OCI-LY1 (cell line): ENCODE measurements at regions not wholly inside any gene's neighbourhood (a gene's known extent, or its start where the extent isn't known, plus 50 kb on each side); places are given as distances from the start of the nearest gene placed in this dataset.

Experiments used
- H2AFZ ChIP-seq: fragments of 200-600 bp; sonication (generic), shearing (Covaris generic); 2 replicates; pipeline ENCODE4 v1.6.0; 2014; ENCODE audit warnings: antibody characterized with exemption, mild to moderate bottlenecking, low read length
- H3F3A ChIP-seq: fragments of 200-600 bp; sonication (generic), shearing (Covaris generic); 2 replicates; pipeline ENCODE4 v1.6.0; 2014; ENCODE audit warnings: mild to moderate bottlenecking, antibody characterized with exemption, low read length, moderate library complexity; ENCODE audit not compliant: insufficient read depth
- H3K27ac ChIP-seq: fragments of 200-600 bp; sonication (generic); 2 replicates; pipeline ENCODE4 v1.5.1; 2014; ENCODE audit warnings: low read length, mixed run types, mild to moderate bottlenecking, low read depth; ENCODE audit not compliant: poor library complexity, severe bottlenecking
- H3K27me3 ChIP-seq: fragments of 200-600 bp; sonication (generic); 2 replicates; pipeline ENCODE4 v1.6.0; 2014; ENCODE audit warnings: antibody characterized with exemption, mild to moderate bottlenecking, low read length, moderate library complexity; ENCODE audit not compliant: insufficient read depth
- H3K36me3 ChIP-seq: fragments of 200-600 bp; sonication (generic); 2 replicates; pipeline ENCODE4 v1.6.1; 2014; ENCODE audit warnings: mild to moderate bottlenecking, antibody characterized with exemption, low read length, moderate library complexity, mixed read lengths; ENCODE audit not compliant: insufficient read depth
- H3K4me1 ChIP-seq: fragments of 200-600 bp; sonication (generic); 2 replicates; pipeline ENCODE4 v1.5.1; 2014; ENCODE audit warnings: mild to moderate bottlenecking, low read length, moderate library complexity; ENCODE audit not compliant: insufficient read depth, severe bottlenecking
- H3K4me2 ChIP-seq: fragments of 200-600 bp; sonication (generic), shearing (Covaris generic); 2 replicates; pipeline ENCODE4 v1.6.1; 2014; ENCODE audit warnings: low read length
- H3K4me3 ChIP-seq: fragments of 200-600 bp; sonication (generic); 2 replicates; pipeline ENCODE4 v1.5.1; 2014; ENCODE audit warnings: low read length, low read depth, mild to moderate bottlenecking, mixed read lengths; ENCODE audit not compliant: poor library complexity, severe bottlenecking
- H3K79me2 ChIP-seq: fragments of 200-600 bp; shearing (Covaris generic); 2 replicates; pipeline ENCODE4 v1.6.1; 2016; ENCODE audit warnings: mixed run types, low read length, mixed read lengths; ENCODE audit not compliant: insufficient read depth
- H3K9ac ChIP-seq: fragments of 200-600 bp; sonication (generic), shearing (Covaris generic); 2 replicates; pipeline ENCODE4 v1.6.1; 2014; ENCODE audit warnings: mild to moderate bottlenecking, low read length, mixed read lengths
- H3K9me2 ChIP-seq: fragments of 200-600 bp; sonication (generic), shearing (Covaris generic); 2 replicates; pipeline ENCODE4 v1.6.1; 2014; ENCODE audit warnings: low read depth, mild to moderate bottlenecking, low read length, mixed read lengths
- H3K9me3 ChIP-seq: fragments of 200-600 bp; shearing (Covaris generic); 2 replicates; pipeline ENCODE4 v1.6.1; 2014; ENCODE audit warnings: low read length, mixed read lengths
- H4K20me1 ChIP-seq: fragments of 200-600 bp; sonication (generic), shearing (Covaris generic); 2 replicates; pipeline ENCODE4 v1.6.0; 2016; ENCODE audit warnings: mild to moderate bottlenecking, low read length; ENCODE audit not compliant: insufficient read depth
- EZH2 ChIP-seq: fragments of 200-600 bp; sonication (generic), shearing (Covaris generic); IDR thresholded peaks from 2 replicates; pipeline ENCODE4 v1.8.0; 2017; ENCODE audit warnings: borderline replicate concordance, mixed run types, mild to moderate bottlenecking, antibody characterized with exemption, low read length, moderate library complexity, mixed read lengths
- TF ChIP-seq, protein P1 (sequence below): fragments of 200-600 bp; sonication (generic), shearing (Covaris generic); IDR thresholded peaks from 2 replicates; pipeline ENCODE4 v1.5.1; 2017; ENCODE audit warnings: mild to moderate bottlenecking, antibody characterized with exemption, low read length, moderate library complexity, mixed read lengths

DNA sequence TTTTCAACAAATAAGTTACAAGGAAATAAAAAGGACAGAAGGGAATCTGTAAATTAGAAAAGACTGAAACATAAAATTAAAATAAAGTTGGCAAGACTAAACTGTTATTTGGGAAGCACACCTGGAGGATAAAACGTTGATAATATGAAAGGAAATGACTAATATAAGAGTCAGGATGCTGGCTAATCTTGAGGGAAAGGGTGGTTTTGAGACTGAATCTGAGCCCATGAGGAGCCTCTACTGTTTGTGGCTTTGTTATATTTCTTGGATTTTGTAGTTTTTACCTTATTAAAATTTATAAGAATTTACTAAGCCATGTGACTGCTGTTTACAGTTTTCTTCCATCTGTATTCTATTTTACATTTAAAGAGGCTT, 718.0 kb upstream of the SPRY2 start:
- no peaks in the 10 kb centered on the region for H3K9me2 ChIP-seq
- H3K4me2 ChIP-seq = no peak overlapping the region
- H4K20me1 ChIP-seq = no peaks in the 10 kb centered on the region
- H3K4me1 ChIP-seq = no peaks in the 10 kb centered on the region
- H3K9me3 ChIP-seq = no peaks in the 10 kb centered on the region
- TF ChIP-seq, protein P1, sequence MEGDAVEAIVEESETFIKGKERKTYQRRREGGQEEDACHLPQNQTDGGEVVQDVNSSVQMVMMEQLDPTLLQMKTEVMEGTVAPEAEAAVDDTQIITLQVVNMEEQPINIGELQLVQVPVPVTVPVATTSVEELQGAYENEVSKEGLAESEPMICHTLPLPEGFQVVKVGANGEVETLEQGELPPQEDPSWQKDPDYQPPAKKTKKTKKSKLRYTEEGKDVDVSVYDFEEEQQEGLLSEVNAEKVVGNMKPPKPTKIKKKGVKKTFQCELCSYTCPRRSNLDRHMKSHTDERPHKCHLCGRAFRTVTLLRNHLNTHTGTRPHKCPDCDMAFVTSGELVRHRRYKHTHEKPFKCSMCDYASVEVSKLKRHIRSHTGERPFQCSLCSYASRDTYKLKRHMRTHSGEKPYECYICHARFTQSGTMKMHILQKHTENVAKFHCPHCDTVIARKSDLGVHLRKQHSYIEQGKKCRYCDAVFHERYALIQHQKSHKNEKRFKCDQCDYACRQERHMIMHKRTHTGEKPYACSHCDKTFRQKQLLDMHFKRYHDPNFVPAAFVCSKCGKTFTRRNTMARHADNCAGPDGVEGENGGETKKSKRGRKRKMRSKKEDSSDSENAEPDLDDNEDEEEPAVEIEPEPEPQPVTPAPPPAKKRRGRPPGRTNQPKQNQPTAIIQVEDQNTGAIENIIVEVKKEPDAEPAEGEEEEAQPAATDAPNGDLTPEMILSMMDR = no peak
- TF ChIP-seq EZH2 = no peak
- no peaks in the 10 kb centered on the region for H3K36me3 ChIP-seq
- H3K27ac ChIP-seq = no peak overlapping the region
- no peak overlapping the region for H2AFZ ChIP-seq
- H3K9ac ChIP-seq = no peak overlapping the region
- no peak overlapping the region for H3K4me3 ChIP-seq
- no peaks in the 10 kb centered on the region for H3K27me3 ChIP-seq
- H3F3A ChIP-seq = no peaks in the 10 kb centered on the region
- no peaks in the 10 kb centered on the region for H3K79me2 ChIP-seq

DNA sequence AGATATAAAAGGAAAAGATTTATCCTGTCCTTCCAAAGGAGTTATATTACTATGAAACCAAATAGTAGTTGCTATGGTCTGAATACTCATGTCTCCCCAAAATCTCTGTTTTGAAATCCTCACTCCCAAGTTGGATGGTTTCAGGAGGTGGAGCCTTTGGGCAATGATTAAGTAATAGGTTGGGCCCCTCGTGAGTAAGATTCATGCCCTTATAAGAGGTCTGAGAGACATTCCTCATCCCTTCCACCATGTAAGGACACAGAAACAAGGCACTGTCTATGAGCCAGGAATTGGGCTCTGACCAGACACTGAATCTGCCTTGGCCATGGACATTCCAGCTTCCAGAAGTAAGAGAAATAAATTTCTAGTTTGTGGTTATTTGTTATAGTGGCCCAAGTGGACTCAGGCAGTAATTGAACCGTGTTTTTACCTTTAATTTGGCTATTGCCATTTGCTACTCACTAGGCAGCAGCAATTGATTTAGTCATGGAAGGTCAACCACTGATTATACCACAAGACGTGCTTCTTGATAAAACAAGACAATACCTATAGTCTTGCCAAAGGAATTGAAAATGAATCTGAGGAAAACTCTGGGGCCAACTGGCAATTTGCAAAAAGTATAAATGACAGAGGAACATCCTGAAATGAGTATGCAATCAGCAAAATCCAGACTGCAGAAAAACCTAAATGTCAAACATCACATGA, 717.4 kb upstream of the SPRY2 start:
- no peak overlapping the region for H2AFZ ChIP-seq

DNA sequence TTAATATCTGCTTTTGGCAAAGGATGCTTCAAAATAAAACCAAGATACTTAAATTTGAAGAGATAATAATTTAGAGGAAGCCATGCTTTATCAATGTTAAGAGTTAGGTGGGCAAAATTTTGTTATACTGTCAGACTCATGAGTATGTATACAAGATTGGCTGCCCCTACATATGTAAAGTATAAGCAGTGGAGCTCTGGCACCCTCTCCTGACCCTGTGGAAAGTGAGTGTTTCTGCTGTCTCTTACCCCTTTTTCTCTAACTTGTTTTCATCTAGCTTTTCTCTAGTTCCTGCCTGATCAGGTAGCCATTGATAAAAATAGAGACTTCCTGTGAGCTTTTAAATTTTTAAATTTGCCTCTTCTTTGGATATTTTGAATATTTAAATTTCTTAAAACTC, 710.9 kb upstream of the SPRY2 start:
- TF ChIP-seq, protein P1 = no peak
- TF ChIP-seq EZH2 = no peak
- no peak overlapping the region for H3K9ac ChIP-seq
- H3K36me3 ChIP-seq = no peaks in the 10 kb centered on the region
- no peaks in the 10 kb centered on the region for H3F3A ChIP-seq
- H3K9me2 ChIP-seq = no peaks in the 10 kb centered on the region
- H3K27me3 ChIP-seq = no peaks in the 10 kb centered on the region
- no peaks in the 10 kb centered on the region for H3K79me2 ChIP-seq
- H3K4me2 ChIP-seq = no peak overlapping the region
- no peak overlapping the region for H3K4me3 ChIP-seq
- no peak overlapping the region for H3K27ac ChIP-seq
- no peak overlapping the region for H2AFZ ChIP-seq
- no peaks in the 10 kb centered on the region for H3K9me3 ChIP-seq
- H4K20me1 ChIP-seq = no peaks in the 10 kb centered on the region
- H3K4me1 ChIP-seq = no peaks in the 10 kb centered on the region

More for the DNA sequence above, 717.4 kb upstream of the SPRY2 start:
- no peak overlapping the region for H3K27ac ChIP-seq
- no peaks in the 10 kb centered on the region for H4K20me1 ChIP-seq
- H3K79me2 ChIP-seq = no peaks in the 10 kb centered on the region
- no peaks in the 10 kb centered on the region for H3K36me3 ChIP-seq
- H3K4me3 ChIP-seq = no peak overlapping the region
- no peak overlapping the region for H3K9ac ChIP-seq
- TF ChIP-seq EZH2 = no peak
- TF ChIP-seq, protein P1 = no peak
- no peaks in the 10 kb centered on the region for H3K9me2 ChIP-seq
- no peak overlapping the region for H3K4me2 ChIP-seq
- no peaks in the 10 kb centered on the region for H3K27me3 ChIP-seq
- no peaks in the 10 kb centered on the region for H3F3A ChIP-seq
- H3K9me3 ChIP-seq = no peaks in the 10 kb centered on the region
- H3K4me1 ChIP-seq = no peaks in the 10 kb centered on the region
